ENCODE measurements at regions not wholly inside any gene's neighbourhood (a gene's known extent, or its start where the extent isn't known, plus 50 kb on each side); places are given as distances from the start of the nearest gene placed in this dataset.
"Not testable (repeated sequence)": the region's sequence is repeated elsewhere in the genome, so short reads cannot be mapped to it uniquely, and the experiment has no call there.

GRCh38 chr20:64332627-64333026 is 77.1 kb downstream of the PCMTD2 start:
- TF ChIP-seq RCOR1 (IDR thresholded peaks at IDR 0.05; ENCODE audit: low read length); PBX3 (IDR thresholded peaks at IDR 0.05); GABPA (IDR thresholded peaks at IDR 0.05; ENCODE audit: low read depth); CHD2 (IDR thresholded peaks at IDR 0.05; ENCODE audit: low read length, partially characterized antibody); CTCF (IDR thresholded peaks at IDR 0.05); MXI1 (IDR thresholded peaks at IDR 0.05; ENCODE audit: low read depth, low read length); POLR2AphosphoS5 (IDR thresholded peaks at IDR 0.05; ENCODE audit: low read depth, low read length); FOXM1 (IDR thresholded peaks at IDR 0.05; ENCODE audit: low read depth); NRF1 (IDR thresholded peaks at IDR 0.05; ENCODE audit: low read depth, low read length); EP300 (IDR thresholded peaks at IDR 0.05; ENCODE audit: borderline replicate concordance in 1 of 2, low read depth in 1 of 2, low read length in 1 of 2); EZH2phosphoT487 (IDR thresholded peaks at IDR 0.05; ENCODE audit: borderline replicate concordance, low read depth); TCF12 (IDR thresholded peaks at IDR 0.05); SIN3A (IDR thresholded peaks at IDR 0.05; ENCODE audit: borderline replicate concordance, low read depth, low read length); JUND (IDR thresholded peaks at IDR 0.05): not testable (repeated sequence)

All from SK-N-SH (cell line).